GM18502 (cell line): ENCODE measurements at regions not wholly inside any gene's neighbourhood (a gene's known extent, or its start where the extent isn't known, plus 50 kb on each side); places are given as distances from the start of the nearest gene placed in this dataset.

Experiments used
- ATAC-seq: cut with Tn5 transposase; IDR thresholded peaks from one replicate; pipeline ENCODE4 v1.9.1; 2021; ENCODE audit warnings: mild to moderate bottlenecking; ENCODE audit not compliant: unreplicated experiment, poor library complexity

DNA sequence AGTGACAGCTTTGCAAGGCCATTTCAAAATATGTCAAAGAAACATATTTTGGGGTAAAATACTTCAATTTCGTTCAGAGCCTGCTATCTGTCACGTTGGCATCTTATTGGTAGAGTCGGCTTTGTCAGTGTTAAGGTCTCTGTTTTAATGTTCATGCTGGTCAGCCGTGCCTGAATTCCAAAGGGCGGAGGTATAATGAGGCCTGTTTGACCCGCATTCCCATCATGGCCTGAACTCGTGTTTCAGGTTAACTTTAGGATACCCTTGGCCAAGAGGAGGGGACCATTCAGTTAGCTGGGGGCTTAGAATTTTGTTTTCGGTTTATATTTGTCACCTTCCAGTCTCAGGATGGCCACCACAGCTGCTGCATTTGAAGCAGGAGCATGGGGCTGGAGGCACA is 236.4 kb downstream of the NFATC2 start:
- ATAC-seq, result no peak

GRCh38 chr20:51305316-51306052 is 237.0 kb downstream of the NFATC2 start:
- no peak for ATAC-seq

DNA sequence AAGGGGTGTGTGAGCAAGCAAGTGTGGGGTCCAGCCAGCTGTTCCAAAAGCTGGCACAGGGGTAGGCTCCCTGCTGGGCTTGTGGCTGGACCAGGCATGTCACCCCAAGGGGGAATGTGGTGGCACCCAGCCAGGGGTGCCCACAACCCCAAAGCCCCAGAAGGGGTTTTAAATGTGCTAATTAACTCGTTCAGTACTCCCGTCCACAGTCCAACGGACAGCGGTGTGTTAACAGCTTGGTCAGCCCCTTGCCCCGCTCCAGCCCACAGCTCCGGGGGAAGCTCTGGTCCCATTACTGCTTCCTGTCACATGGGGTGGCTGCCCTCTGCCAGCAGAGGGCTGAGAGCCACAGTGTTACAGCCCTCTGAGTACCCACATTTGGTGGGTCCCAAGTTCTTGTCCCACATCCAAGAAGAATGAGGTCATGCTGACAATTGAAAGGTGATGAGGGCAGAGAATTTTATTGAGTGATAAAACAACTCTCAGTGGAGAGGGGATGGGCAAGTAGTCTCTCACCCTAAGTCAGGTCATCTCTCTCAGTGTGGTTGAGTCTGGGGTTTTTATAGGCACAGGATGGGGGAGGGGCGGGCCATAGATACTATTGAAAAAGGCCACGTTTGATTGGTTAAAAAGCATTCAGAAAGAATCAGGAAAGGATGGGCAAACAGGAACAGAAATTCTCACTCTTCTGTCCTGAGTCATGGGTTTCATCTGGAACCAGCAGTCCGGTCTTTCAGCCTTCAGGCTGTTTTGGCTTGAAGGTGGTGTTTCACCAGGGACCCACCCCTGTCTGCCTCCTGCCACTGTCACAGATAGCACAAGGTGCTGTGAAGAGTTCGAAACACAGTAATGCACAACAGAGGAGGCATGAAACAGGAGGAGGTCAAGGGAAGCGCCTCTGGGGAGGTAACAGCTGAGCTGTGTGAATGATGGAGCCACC is 238.5 kb downstream of the NFATC2 start:
- ATAC-seq, result no peak

DNA sequence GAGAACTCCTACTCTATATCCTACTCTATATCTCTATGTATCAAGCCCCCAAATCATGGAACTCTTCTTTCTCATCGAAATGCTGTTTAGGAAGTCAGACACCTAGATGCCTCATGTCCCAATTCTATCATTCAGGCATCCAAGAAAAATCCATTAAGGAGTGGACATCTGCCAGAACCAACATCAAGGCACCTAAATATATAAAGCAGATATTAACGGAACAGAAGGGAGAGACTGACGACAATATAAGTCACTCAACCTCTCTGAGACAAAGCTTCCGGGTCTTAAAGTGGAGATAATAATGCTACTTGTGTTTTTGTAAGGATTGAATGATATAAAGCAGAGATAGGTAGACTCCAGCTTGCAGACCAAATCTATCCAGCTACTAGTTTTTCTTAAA is 241.5 kb downstream of the NFATC2 start:
- ATAC-seq, result no peak

DNA sequence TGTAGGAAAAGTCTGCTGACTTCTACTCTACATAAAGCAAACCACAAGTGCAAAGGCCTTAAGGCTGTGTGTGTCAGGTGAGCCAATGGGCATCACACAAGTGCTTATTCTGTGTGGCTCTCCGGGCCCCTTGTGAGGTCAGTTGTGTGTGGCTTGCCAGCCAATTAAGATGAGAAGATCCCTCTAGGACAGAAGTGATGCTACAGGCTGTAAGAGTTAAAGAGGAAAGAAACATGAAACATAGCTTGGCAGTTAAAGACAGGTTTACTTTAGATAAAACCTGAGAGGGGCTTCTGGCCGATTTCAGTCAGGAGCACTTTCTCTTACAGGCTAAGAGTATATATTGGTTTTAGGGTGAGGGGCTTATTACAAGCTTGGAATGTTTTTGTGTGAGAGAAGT is 242.4 kb downstream of the NFATC2 start:
- ATAC-seq, result no peak

GRCh38 chr20:51299413-51299812 is 243.1 kb downstream of the NFATC2 start:
- no peak for ATAC-seq

DNA sequence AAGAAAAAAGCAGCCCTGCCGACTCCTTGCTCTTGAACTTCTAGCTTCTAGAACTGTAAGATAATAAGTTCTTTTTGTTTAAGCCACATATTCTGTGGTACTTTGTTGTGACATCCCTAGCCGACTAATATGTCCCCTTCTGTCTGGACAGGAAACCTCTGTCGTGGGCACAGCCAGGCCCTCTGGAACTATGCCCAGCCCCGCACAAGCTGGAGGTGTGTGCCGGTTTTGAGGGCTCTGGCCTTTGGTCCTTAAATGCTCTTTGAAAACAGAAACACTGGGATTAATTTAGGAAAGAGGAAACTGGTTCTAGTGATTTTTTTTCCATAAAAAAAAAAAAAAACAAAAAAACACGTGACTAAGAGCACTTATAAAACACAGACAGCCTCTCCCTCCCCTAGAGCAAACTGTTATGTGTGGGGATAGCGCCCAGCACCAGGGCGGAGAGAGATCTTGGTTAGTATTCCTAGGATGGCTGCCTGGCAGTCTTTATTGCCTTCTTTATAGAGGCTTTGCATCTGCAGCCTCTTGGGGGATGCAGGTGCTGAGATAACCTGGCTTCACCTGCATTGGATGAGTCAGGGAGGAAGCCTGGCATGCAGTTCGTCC is 244.3 kb downstream of the NFATC2 start:
- ATAC-seq, result no peak

GRCh38 chr20:51287628-51288413 is 254.7 kb downstream of the NFATC2 start:
- ATAC-seq, result no peak

- ATAC-seq, result no peak
These were observed 255.8 kb downstream of the NFATC2 start for GRCh38 chr20:51286758-51287157.

DNA sequence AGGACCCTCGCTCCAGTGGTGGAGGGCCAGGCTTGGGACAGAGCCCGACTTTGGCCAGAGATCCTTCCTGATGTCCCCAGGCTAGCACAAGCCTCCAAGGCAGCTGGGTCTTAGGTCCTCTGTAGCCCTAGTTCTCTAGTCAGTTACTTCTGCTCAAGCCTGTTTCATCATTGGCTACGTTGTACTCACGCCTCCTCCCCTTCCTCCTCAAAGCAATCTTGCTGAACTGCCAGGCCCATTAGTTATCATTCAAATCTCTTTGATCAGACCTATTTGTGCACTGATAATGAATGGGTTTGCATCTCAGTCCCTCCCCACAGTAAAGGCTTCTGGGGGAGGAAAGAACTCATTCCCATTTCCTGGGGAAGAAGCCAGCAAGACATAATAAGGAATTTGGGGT is 256.8 kb downstream of the NFATC2 start:
- ATAC-seq, result no peak

DNA sequence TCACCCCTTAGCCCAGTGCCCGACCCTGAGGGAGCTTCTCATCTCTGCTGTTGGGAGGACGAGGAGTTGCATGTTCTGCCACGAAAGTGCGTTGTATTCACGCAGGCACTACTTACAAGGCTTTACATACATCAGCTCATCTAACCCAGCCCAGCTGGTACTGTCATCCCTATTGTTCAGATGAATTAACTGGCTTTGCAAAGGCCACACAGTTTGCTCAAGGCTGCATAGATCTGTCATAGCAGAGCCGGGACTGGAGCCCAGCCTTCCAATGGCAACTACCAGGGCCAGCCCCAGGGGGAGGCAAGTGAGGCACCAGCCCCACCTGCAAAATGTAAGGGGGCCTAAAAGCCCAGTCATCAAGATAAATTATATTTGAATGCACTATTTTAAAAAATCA is 257.6 kb downstream of the NFATC2 start:
- ATAC-seq, result no peak

GRCh38 chr20:51284176-51284575 is 258.3 kb downstream of the NFATC2 start:
- ATAC-seq, result no peak

DNA sequence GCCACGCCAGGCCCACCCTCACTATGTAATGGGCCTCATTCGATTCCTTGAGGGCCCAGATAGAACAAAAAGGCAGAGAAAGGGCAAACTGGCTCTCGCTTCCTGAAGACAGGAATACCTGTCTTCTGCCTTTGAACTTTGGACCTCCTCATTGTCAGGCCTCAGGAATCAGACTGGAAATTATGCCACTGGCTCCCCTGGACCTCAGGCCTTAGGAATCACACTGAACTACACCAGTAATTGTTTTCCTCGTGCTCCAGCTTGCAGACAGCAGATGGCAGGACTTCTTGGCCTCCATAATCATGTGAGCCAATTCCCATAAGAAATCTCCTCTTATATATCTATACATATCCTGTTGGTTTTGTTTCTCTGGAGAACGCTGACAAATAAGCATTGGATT is 258.6 kb upstream of the KCNG1 start:
- ATAC-seq, result no peak

- no peak for ATAC-seq
These were observed 257.1 kb upstream of the KCNG1 start for GRCh38 chr20:51280047-51280446.

DNA sequence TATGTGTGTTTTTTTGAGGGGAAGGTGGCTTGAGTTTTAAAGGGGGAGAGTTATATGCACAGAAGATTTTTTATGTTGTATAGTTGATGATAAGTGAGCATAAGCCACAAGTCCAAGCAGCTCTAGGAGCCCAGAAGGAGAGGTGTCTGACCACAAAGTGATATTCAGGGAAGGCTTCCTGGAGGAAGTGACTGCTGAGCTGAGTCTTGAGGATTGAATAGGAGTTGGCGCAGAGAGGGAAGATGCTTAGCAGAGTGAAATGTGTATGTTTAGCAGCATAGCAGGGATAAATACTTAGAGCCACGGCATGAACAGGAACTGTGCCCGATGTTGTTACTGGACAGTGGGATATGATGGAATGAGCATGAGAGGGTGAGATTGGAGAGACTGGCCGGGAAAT is 255.1 kb upstream of the KCNG1 start:
- ATAC-seq, result no peak

- no peak for ATAC-seq
These were observed 253.4 kb upstream of the KCNG1 start for GRCh38 chr20:51276296-51276695.

DNA sequence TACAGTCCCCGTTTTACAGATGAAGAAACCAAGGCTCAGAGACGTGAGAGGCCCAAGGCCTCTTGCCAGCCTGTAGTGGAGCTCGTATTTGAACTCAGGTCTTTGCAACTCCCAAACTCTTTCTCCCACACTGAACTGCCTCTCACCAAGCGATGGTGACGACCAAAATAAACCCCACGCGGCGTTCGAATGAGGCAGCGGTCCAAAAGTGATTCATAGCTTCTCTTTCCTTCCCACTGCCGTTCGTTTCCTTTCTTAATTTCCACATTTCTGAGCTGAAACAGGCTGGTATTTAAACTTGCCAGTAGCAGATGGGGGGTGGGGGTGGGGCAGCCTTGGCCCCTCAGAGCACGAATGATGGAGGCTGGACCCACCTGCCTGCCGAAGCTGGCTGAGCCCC is 252.9 kb upstream of the KCNG1 start:
- ATAC-seq, result no peak

DNA sequence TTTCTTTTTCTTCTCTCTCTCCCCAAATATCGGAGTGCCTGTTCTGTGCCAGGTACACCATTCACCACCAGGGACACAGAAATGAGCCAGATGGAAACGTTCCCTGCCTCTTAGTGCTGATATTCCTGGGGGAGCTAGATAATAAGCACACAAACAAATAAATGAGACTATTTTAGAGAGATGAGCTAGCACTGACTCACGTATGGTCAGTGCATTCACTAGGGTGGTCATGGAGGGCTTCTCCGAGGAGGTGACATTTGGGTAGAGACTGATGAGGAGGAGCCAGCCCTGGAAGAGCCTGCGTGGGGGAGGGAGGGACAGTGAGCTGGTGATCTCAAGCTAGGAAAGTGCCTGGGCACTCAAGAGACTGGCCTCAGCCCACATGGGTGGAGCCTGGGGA is 252.3 kb upstream of the KCNG1 start:
- ATAC-seq, result no peak

DNA sequence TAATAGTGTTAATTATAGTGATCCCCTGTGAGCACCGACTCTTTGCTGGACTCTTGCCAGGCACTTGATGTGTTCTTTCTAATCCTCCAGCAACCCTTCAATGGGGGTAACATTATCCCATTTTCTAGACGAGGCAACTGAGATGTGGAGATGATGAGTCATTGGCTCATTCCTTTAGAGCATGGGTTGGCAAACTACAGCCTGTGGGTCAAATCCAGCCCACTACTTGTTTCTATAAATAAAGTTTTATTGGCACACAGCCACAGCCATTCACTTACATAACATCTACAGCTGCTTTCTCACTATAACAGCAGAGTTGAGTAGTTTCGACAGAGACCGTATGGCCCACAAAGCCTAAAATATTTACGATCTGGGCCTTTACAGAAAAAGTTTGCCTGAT is 249.5 kb upstream of the KCNG1 start:
- ATAC-seq, result no peak

GRCh38 chr20:51271931-51272330 is 249.0 kb upstream of the KCNG1 start:
- ATAC-seq, result no peak
